ENCODE measurements at regions not wholly inside any gene's neighbourhood (a gene's known extent, or its start where the extent isn't known, plus 50 kb on each side); places are given as distances from the start of the nearest gene placed in this dataset.

DNA sequence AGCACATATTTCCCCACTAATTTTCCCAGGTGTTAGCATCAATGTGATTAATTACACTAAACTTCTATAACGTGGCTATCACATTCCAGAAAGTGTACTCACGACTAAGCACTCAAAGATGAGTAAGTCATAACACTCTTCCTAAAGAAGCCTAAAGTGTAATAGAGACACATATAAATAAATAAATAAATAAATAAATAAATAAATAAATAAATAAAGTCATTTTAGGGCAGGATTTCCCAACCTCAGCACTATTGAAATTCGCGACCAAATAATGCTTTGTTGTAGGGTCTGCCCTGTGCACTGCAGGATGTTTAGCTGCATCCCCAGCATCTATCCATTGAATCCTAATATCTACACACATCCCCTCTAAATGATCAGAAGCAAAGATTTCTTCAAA, 390.9 kb downstream of the CDH7 start:
- no peaks in the 10 kb centered on the region for H3K27me3 ChIP-seq (replicated peaks in 1 of 2; ENCODE audit: control insufficient read depth in 2 of 2, insufficient read depth in 2 of 2, low read length in 1 of 2)
- no peak for ATAC-seq
- H3K4me3 ChIP-seq = no peak overlapping the region
- no peak for TF ChIP-seq NFYB (IDR thresholded peaks at IDR 0.05; ENCODE audit: insufficient read depth, low read depth, low read length)
- TF ChIP-seq, protein P1, sequence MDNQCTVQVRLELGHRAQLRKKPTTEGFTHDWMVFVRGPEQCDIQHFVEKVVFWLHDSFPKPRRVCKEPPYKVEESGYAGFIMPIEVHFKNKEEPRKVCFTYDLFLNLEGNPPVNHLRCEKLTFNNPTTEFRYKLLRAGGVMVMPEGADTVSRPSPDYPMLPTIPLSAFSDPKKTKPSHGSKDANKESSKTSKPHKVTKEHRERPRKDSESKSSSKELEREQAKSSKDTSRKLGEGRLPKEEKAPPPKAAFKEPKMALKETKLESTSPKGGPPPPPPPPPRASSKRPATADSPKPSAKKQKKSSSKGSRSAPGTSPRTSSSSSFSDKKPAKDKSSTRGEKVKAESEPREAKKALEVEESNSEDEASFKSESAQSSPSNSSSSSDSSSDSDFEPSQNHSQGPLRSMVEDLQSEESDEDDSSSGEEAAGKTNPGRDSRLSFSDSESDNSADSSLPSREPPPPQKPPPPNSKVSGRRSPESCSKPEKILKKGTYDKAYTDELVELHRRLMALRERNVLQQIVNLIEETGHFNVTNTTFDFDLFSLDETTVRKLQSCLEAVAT (IDR thresholded peaks at IDR 0.05) = no peak
- TF ChIP-seq MEF2A (IDR thresholded peaks at IDR 0.05; ENCODE audit: insufficient read depth, low read depth, low read length) = no peak
- TF ChIP-seq PML (IDR thresholded peaks at IDR 0.05; ENCODE audit: low read length) = no peak
- TF ChIP-seq SUZ12 (IDR thresholded peaks at IDR 0.05; ENCODE audit: unreplicated experiment) = no peak
- TF ChIP-seq SMARCA5 (IDR thresholded peaks at IDR 0.05) = no peak
- no peak for TF ChIP-seq NFYA (IDR thresholded peaks at IDR 0.05; ENCODE audit: borderline replicate concordance, low read depth, low read length)
- no peak for TF ChIP-seq MYB (IDR thresholded peaks at IDR 0.05; ENCODE audit: borderline replicate concordance, low read depth, low read length)
- TF ChIP-seq CHD2 (IDR thresholded peaks at IDR 0.05; ENCODE audit: borderline replicate concordance, low read depth, low read length) = no peak
- TF ChIP-seq JUNB (IDR thresholded peaks at IDR 0.05) = no peak
- TF ChIP-seq, protein P2, sequence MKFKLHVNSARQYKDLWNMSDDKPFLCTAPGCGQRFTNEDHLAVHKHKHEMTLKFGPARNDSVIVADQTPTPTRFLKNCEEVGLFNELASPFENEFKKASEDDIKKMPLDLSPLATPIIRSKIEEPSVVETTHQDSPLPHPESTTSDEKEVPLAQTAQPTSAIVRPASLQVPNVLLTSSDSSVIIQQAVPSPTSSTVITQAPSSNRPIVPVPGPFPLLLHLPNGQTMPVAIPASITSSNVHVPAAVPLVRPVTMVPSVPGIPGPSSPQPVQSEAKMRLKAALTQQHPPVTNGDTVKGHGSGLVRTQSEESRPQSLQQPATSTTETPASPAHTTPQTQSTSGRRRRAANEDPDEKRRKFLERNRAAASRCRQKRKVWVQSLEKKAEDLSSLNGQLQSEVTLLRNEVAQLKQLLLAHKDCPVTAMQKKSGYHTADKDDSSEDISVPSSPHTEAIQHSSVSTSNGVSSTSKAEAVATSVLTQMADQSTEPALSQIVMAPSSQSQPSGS (IDR thresholded peaks at IDR 0.05; ENCODE audit: low read length) = no peak
- TF ChIP-seq FOXK2 (IDR thresholded peaks at IDR 0.05) = no peak
- no peak for TF ChIP-seq ZNF24 (IDR thresholded peaks at IDR 0.05)
- no peak for TF ChIP-seq SRF (IDR thresholded peaks at IDR 0.05; ENCODE audit: low read depth in 2 of 2, low read length in 2 of 2)
- no peak for TF ChIP-seq SUPT20H (IDR thresholded peaks at IDR 0.05; ENCODE audit: borderline replicate concordance, control insufficient read depth, low read depth, low read length)
- no peak for TF ChIP-seq POLR2A (IDR thresholded peaks at IDR 0.05; ENCODE audit: low read depth, low read length)
- TF ChIP-seq, protein P3, sequence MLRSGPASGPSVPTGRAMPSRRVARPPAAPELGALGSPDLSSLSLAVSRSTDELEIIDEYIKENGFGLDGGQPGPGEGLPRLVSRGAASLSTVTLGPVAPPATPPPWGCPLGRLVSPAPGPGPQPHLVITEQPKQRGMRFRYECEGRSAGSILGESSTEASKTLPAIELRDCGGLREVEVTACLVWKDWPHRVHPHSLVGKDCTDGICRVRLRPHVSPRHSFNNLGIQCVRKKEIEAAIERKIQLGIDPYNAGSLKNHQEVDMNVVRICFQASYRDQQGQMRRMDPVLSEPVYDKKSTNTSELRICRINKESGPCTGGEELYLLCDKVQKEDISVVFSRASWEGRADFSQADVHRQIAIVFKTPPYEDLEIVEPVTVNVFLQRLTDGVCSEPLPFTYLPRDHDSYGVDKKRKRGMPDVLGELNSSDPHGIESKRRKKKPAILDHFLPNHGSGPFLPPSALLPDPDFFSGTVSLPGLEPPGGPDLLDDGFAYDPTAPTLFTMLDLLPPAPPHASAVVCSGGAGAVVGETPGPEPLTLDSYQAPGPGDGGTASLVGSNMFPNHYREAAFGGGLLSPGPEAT (IDR thresholded peaks at IDR 0.05; ENCODE audit: low read depth) = no peak
- no peaks in the 10 kb centered on the region for H3K9me3 ChIP-seq (replicated peaks; ENCODE audit: control insufficient read depth, insufficient read depth, low read length)
- BruUV-seq (replicated peaks) = no TSS peak
- POLR2A ChIA-PET = no interaction called here
- intact Hi-C loops (cut with micrococcal nuclease; ENCODE audit: unreplicated experiment) (no loop called here), in situ Hi-C loops (cut with MboI) (no loop called here)
- SMC1A ChIA-PET (ENCODE audit: uncharacterized antibody, unreplicated experiment) = no interaction called here
- no peak for FAIRE-seq
- CTCF ChIA-PET = no interaction called here
- no peaks in the 10 kb centered on the region for H3K79me2 ChIP-seq (ENCODE audit: control insufficient read depth, insufficient read depth, low read length)
- WGBS (ENCODE audit: insufficient coverage, insufficient replicate concordance, low lambda C conversion rate, missing lambda C conversion rate) = 41% methylated on average over 4 of the region's 4 CpGs
- H3K9ac ChIP-seq (ENCODE audit: control insufficient read depth, insufficient read depth, low read length) = no peak overlapping the region
- DNase-seq (ENCODE audit: low read depth, low spot score) = no peak
- H3K4me1 ChIP-seq (ENCODE audit: control insufficient read depth, insufficient read depth, low read length) = no peaks in the 10 kb centered on the region
- H3K36me3 ChIP-seq (ENCODE audit: control insufficient read depth in 2 of 2, insufficient read depth in 2 of 2, low read length in 1 of 2) = no peaks in the 10 kb centered on the region
- no peak overlapping the region for H3K4me2 ChIP-seq (ENCODE audit: control insufficient read depth, insufficient read depth)
- no peak overlapping the region for H2AFZ ChIP-seq (ENCODE audit: control insufficient read depth, low read depth, low read length)
- RAD21 ChIA-PET (ENCODE audit: unreplicated experiment) = no interaction called here
- no peak overlapping the region for H3K27ac ChIP-seq (ENCODE audit: control insufficient read depth, insufficient read depth)
- no peaks in the 10 kb centered on the region for H4K20me1 ChIP-seq (ENCODE audit: control insufficient read depth, insufficient read depth)
